HG03342 (cell line): ENCODE measurements at regions not wholly inside any gene's neighbourhood (a gene's known extent, or its start where the extent isn't known, plus 50 kb on each side); places are given as distances from the start of the nearest gene placed in this dataset.

Source experiments
- ATAC-seq: cut with Tn5 transposase; IDR thresholded peaks from one replicate; pipeline ENCODE4 v1.9.1; 2021; ENCODE audit warnings: mild to moderate bottlenecking, moderate library complexity; ENCODE audit not compliant: unreplicated experiment

DNA sequence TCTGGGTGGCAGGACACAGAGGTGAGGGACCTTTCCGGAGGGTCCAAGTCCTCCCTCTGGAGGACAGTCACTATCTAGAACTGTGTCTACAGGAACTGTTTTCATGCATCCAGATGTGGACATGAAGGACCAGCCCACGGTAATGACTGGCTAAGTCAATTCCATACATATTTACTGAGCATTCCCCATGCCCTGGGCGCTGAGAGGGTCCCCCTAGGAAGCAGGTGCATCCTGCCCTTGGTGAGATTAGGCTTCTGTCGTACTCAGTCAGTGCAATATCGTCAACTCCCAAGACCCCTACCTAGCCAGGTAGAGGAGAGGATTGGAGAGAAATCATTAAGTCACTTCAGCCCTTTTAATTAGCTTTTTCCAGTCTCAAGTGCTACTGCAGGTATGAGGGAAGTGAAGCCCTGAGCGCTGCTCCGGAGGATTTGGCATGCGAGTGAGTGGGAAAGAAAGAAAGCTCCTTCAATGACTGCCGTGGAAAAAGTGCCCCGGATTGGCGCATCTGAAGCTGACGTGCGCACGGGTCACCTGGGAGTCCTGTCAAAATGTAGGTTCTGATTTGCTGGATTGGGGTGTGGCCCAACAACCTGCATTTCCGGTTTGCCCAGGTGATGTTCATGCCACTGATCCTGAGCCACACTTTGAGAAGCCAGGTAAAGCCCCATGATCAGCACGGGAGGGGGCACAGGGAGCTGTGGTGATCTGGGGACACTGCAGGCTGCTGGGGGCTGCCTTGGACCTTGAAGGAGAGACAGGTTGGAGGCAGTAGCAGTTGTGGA lies 367.4 kb upstream of the TNRC6C start:
- no peak for ATAC-seq

DNA sequence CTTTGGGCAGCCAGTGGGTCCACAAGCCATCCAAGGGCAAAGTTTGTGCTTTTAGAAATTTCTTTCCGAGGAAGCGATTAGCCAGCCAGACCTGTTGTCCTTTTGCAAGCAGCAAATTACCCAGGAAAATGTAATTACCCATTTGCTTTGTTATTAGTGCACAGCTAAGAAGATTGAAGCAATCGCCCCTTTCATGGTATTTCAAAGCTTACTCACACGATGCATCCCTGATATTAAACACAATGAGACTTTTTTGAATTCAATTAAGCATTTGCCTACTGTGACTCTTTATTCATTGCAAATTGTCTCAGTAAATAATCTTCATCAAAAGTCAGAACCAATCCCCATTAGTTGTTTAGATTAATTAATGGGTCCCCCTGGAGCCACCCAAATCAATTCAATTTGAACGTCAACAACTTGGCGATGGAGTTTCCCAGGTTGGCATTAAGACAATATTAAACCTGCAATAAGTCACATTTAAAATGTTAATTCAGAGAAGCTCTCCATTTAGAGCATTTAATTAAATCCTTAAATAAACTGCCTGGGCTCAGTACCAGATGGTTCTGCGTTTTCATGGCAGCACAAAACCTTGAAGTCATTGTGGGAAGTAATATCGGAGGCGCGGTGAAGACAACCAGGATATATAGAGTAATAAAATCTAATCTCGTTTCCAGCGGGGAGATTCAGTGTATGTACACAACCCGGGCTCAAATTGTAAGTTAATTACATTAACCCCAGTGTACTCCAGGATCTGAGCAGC lies 366.2 kb upstream of the TNRC6C start:
- ATAC-seq: no peak

DNA sequence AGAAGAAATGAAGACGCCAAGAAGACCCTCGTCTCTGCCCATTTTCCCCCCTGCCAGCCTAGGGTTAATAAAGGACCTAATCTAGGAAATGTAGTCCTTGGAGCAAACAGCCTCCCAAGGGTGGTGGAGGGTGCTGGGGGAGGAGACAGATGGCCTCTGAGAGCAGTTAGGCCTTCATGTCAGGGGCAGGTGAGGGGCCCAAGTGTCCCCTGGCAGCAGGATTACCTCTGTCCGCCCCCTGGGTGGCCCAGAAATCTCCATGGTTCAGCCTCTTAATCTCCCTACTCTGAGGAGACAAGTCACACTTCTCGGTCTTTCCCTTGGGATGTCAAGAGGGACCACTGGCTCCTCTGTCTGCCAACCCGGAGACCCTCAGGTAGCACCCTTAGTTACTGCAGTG lies 365.4 kb upstream of the TNRC6C start:
- ATAC-seq: no peak

DNA sequence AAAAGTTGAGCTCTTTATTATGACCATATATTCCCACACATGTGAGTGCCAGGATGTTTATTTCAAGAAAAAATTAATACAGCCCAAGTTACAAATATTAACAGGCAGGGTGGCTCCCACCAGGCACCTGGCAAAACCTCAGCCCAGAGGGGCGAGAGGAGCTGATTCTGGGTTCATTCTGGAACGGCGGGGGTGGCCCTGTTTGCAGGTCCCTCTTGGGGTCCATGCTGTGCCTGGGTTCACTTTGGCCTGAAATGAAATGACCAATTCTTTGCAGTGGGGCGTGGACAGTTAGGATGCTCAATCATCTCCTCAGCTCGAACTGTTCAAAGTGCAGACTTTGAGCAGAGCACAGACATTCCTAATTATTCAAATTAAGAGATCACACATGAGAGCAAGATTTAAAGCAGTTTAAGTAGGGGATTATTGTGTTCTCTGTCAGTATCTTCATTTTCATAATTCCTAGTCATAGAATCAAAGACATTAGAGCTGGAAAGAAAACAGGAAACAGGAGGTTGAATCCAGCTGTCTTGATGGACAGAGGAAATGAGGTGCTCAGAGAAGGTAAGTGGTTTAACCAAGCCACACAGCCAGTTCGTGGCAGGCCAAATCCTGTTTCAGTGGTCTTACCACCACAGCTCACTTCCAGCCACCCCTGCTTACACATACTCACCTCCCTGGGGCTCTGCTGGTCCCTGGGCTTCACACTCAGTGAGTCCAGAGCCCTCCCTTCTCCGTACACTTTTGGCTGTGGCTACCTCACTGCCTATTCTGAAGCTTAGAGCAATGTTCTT lies 363.9 kb upstream of the TNRC6C start:
- ATAC-seq: no peak

DNA sequence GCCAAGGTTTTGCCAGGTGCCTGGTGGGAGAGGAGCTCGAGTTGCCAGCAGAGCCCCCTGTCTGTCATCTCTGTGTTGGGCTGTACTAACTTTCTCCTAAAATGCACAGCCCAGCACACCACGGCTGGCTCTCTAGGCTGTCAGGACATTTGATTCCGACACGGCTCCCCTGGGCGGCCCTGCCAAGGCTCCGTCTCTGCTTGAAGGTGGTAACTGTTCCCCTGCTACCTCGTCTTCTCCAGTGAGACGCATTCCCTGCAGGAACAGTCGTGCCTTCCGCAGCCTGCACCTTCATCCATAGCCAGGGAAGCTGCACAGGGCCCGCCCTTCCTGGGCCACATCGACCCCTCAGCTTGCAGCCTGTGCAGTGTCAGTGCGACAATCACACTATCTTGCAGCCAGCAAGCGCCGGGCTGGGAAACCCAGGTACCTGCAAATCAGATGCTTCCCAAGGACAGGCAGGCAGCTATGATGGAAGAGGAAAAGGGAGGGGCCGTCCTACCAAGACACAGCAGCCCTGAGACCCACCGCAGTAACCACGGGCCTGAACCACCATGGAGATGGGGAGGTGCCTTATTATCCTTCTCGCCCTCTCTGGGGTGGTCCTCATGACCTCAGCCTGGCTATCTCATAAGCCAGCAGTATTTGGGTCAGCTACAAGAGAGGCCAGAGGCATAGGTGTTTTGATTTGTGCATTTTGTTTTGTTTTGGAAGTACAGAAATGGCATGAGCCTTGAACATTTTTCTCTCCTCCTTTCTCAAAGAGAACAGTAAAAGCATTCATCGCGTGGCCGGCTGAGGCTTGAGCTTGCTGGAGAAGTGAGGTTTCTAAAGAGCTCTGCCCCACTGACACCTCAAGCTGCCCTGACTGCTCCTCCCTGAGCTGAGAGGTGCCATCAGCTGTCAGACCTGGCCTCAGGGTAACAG lies 361.7 kb upstream of the TNRC6C start:
- no peak for ATAC-seq

DNA sequence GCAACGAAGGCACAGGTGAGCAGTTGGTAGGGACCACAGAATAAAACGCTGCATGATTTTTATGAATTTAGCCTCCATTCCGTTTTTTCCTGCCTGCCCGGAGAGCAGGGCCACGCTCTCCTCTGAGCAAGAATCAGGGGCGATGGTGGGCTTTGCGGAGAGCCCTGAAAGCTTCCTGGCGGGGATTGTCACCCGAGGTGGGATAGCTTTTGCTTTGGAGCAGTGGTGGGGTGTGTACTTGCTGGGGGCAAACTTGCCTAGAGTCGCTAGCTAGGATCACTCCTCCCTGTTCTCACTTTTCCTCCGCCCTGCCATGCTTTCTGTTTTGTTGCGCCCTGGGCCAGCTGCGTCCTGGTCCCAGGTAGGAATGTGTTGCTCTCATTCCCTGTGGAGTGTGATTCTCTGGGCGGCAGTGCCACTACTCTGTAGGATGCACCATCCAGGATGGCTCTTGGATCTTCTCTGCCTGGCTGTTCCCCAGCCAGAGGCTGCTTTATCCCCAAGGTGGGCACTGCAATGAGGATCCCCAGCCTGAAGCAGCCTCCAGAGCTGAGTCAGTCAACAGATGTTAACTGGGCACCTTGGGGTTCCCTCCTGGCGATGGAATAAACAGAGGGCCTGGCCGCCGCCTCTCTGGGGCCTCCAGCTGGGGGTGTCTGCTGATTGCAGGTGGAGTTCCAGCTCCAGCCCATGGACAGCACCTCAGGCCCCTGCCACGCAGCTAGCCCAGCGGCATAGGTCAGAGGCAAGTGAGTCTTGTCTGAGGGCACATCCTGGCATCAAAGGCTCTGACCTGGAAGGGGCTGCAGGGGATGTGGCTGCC lies 360.9 kb upstream of the TNRC6C start:
- no peak for ATAC-seq

DNA sequence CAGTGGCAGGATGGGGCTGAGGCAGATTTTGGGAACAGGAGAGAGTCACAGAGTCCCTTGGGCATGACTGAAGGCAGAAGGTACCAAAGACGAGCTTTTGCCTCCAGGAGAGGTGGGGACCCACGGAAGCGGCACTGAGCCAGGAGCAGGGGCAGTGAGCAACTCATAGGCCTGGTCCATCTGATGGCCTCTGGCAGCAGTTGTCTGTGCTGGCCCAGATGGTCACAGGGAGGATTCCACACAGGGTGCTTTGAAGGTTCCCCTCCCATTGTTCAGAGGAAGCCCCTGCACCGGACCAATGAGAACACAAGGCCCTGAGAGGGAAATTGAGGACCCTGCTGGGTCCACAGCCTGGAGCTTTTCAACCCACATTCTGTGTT lies 360.3 kb upstream of the TNRC6C start:
- no peak for ATAC-seq

DNA sequence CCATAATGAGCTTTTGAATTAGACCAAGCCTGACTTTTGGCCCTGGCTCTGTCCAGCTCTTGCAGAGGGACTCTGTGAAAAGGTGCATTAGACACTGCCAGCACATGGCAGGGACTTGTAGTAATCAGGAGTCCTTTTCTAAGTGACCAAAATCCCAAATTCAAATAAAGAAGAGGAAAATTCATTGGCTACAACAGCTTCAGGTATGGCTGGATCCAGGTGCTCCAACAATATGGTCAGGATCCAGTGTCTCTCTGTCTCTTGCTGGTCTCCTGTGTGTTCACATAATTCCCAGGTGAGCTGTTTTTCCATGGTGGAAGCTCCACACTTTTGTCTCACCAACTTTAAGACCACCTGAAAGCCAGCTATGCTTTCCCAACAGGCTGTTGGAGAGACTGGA lies 358.8 kb upstream of the TNRC6C start:
- no peak for ATAC-seq

DNA sequence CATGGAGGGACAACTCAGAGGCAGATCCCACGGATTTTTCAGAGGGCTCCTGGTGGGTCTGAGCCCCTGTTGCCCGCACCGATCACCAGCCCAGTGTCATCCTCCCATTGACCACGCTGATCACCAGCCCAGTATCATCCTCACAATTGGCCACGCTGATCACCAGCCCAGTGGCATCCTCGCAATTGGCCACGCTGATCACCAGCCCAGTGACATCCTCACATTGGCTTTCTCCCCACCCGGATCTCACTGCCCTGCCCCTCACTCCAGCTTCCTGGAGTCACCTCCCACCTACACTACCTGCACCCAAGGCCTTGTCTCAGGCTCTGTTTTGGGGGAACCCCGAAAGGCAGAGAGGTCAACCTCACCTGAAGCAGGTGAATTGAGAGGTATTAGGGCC lies 358.2 kb upstream of the TNRC6C start:
- ATAC-seq: no peak

DNA sequence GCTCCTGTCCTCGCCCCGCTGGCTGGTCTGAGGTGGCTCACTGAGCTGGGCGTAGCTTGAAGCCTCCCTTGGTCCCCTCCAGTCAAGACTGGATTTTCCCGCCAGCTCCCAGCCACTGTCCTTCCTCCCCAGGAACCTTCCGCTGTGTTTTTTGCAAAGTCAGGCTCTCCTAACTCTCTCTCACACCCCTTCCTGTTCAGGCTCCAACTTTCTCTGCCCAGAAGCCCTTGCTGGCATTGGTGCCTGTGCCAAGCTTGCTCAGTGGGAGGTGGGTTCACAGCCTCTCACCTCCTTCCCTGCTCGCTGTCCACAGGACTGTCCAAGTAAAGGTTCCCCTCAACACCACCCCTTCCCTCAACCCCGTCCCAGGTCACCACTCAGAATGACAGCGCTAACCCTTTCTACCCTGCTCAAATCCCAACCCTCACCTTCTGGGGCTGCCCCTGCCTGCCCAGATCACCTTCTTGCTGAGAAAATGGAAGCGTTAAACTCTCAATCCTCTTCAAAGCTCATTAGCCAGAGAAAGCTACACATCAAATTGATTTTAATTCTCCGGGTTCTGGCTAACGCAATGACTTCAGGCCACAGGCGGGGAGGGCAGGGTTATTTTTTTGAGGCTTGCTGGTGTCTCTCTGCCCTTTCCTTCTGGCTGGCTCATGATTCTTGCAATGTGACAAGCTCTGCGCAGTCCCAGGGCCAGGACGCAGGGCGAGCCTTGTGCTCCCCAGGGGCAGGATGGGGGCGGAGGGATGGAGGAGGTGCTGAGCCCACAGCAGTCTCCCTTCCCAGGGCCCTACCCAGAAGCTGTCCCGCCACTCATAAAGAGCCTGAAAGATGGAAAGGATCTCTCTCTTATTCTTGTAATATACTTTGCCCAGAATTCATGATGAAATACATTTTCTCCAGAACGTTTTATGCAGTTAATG lies 357.2 kb upstream of the TNRC6C start:
- ATAC-seq: no peak

DNA sequence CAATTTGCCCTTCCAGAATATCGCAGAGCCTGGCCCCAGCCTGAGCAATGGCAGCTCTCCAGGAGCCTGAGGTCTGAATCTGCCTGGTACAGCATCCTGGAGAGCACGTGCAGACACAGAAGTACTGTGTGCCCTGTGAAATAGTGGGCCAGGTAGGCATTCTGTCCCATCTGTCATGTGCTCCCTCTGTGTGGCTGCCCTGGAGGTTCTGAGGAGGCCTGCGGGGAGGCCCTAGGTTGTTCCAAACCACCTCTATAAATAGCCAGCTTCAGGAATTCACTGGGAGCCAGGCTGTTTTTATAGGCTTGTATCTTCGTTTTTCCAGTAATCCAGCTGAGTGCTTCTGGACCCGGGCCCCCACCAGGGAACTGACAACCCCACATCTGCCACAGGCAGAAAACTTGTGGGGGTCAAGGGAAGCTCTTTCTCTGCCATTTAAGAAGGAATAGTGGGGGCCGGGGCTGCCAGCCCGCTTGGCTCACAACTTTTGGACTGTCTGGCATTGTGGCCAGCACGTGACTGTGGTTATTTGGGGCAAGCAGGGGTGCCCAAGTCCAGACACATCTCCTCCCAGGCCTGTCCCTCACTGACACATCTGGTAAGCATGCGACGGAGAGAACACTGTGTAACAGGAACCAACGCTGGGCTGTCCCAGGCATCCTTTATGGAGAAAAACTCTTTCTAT lies 356.3 kb upstream of the TNRC6C start:
- ATAC-seq: no peak

DNA sequence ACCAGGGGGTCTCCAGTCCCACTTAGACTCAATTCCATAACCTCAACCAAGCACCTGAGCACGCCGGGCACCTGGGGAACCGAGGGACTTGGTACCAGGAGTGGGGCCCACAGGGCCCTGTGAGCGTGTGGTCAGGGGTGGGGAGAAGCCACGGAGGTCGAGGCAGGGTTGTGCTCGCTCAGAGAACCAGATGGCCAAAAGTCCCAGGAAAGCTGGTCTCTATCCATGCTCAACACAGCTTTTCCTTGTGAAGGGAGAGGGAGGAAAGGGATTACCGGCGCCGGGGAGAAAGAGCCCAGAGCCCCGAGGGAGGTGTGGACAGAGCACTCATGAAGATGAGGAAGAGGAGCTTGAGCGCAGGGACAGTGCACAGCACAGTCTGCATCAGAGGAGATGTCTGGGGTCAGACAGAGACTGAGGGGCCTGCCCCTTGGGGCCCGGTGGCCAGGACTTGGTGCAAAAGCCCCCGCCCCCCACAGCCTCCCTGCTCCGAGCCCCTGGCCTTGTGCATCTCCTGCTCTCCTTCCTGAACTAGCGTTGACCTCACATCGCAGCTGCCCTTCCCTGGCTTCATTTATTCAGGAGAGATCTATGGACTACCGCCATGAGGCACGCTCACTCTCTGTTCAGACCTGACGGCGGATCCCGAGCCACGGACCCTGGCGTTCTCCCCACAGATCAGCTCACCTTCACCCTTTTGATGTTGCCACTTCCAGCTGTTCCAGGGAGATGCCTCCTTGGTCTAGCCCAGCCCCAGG lies 355.4 kb upstream of the TNRC6C start:
- no peak for ATAC-seq

DNA sequence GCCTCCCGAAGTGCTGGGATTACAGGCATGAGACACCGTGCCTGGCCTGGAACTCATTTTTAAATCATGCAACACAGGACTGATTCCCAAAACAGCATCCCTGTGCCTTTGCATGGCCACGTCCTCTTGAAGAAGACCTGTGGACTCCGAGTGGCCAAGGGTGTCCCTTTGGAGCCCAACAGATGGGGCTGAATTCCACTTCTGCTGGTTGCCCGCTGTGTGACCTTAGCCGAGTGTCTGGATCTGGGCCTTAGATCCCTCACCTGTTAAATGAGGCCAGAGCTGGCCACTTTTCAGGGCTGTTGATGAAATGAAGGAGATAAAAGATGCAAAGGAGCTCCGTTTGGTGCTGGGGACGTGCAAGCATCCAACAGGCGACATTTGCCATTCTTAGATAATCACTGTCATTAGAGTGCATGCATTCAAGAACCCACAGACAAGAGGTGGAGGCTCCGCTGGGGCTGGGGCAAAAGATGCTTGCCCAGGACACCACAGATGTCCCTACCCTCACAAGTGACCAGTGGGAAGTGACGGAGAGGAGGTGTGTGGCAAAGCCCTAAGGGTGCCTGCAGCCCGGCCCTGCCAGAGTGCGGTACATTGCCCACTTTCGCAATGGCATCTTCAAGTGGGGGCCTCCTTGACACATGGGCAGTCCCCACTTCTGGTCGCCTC lies 354.1 kb upstream of the TNRC6C start:
- ATAC-seq: no peak

DNA sequence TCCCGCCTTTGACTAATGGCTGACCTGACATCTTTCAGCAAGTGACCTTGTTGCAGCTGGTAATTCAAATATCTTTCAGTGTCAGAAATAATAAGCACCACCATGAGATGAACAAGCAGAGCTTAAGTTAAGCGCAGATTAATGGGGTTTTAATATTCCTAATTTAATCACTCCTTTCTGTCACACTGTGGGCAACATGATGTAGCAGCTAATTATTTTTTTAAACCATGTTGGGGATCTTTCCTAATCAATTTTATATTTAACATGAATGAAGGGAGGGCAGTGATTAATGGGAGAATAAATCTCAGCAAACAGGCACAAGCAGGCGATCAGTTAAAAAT lies 353.6 kb upstream of the TNRC6C start:
- ATAC-seq: no peak

DNA sequence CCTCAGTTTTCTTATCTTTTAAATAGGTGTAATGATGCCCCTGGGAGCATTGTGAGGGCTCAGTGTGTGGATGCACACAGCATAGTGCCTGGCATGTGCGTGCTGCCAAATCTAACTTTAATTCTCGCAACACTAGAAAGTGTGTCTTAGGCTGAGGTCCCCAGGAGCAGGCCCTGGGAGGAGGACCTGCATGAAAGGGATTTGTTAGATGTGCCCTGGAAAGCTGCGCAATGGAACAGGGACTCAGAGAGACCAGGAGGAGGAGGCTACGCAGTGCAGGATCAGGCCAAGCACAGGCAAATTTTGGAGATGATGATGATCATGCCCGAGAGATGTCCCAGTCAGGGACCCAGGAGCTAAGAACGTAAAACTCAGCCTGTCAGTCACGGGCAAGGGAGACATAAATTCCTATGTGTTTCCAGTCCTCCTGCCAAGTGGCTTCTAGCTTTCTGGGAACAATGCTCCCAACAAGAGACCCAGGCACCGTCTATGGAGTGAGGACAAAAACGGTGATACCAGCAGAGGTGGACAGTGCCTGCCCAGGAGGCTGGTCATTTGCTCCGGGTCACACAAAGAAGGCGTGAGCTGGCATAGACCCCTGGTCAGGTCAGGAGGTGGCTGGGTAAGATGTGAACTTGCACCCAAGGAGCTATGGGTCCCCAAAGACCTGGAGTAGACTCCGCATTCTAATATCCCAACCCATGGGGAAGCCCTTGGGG lies 352.2 kb upstream of the TNRC6C start:
- ATAC-seq: no peak

DNA sequence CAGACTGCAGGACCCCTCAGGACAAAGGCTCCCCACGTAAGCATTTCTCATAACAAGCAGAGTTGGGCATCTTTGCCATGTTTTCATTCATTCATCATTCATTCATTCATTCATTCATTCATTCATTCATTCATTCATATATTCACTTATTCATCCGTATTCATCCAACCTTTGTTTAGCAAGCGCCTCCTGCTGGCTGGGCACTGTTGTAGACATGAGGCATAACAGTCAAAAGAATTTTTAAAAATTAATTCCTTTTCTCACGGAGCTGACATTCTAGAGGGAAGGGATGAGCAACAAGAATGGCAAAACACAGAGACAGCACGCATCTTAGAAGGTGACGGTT lies 351.7 kb upstream of the TNRC6C start:
- ATAC-seq: no peak
